ENCODE measurements at regions not wholly inside any gene's neighbourhood (a gene's known extent, or its start where the extent isn't known, plus 50 kb on each side); places are given as distances from the start of the nearest gene placed in this dataset.
"Not testable (repeated sequence)": the region's sequence is repeated elsewhere in the genome, so short reads cannot be mapped to it uniquely, and the experiment has no call there.

DNA sequence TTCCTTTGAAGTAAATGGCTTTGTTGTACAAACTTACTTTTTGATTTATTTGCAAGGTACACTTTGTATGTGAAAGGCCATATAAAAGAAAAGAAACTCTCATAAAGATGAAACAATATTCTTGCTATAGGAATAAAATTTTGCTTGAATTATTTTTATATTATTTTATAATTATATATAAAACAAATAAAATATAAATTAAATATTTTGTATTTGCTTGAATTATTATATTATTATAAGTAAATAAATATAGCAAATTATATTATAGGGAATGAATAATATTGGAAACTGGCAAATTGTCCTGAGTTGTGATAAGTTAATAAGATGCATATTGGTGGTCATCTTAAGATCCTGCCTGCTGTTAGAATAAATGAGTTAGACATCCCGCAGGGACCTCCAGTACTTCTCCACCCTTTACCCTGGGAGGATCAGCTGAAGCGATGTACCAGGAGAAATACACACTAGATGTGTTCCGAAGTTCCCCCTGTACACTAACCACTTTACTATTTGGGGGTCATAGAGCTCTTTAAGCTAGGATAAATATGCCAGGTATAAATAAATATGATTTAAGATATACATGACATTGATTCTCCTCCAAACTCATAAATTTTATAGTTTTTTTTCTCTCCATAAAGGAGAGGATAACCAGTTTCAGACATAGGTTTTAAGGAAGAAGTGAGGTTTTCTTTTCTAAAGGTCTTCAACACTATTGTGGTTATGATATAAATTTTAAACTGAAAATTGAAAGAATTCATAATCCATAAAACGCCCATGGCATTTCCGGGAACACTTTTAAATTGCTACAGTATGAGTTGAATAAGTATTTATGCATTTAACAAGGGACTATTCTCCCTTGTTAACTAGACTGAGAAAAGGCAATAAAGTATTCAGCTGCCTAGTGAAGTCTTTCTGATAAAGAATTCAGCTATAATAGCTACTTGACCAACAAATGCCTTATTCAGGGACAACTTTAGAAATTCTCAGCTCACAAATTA lies 486.3 kb upstream of the MARCKS start:
- TF ChIP-seq, protein P1, sequence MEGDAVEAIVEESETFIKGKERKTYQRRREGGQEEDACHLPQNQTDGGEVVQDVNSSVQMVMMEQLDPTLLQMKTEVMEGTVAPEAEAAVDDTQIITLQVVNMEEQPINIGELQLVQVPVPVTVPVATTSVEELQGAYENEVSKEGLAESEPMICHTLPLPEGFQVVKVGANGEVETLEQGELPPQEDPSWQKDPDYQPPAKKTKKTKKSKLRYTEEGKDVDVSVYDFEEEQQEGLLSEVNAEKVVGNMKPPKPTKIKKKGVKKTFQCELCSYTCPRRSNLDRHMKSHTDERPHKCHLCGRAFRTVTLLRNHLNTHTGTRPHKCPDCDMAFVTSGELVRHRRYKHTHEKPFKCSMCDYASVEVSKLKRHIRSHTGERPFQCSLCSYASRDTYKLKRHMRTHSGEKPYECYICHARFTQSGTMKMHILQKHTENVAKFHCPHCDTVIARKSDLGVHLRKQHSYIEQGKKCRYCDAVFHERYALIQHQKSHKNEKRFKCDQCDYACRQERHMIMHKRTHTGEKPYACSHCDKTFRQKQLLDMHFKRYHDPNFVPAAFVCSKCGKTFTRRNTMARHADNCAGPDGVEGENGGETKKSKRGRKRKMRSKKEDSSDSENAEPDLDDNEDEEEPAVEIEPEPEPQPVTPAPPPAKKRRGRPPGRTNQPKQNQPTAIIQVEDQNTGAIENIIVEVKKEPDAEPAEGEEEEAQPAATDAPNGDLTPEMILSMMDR (IDR thresholded peaks at IDR 0.05), result no peak
- intact Hi-C loops (cut with micrococcal nuclease), result no loop called here
- DNase-seq, result no peak
- ChIA-PET CTCF (interaction anchor here (0.7 to 1.6 kb wide), 2 partner anchors 64 to 484 kb away, joined by 3 to 4 read pairs; no protein-coding TSS in a partner anchor), POLR2A (no interaction called here)
- H3K4me3 Mint-ChIP-seq, result no peak overlapping the region
- H3K27ac Mint-ChIP-seq, result no peak overlapping the region
- H3K9me3 Mint-ChIP-seq, result no peaks in the 10 kb centered on the region
- no peaks in the 10 kb centered on the region for H3K36me3 Mint-ChIP-seq (ENCODE audit: low read depth)
- H3K27me3 Mint-ChIP-seq, result no peaks in the 10 kb centered on the region
- no peaks in the 10 kb centered on the region for H3K4me1 Mint-ChIP-seq
- no peak for ATAC-seq (ENCODE audit: low read depth)

DNA sequence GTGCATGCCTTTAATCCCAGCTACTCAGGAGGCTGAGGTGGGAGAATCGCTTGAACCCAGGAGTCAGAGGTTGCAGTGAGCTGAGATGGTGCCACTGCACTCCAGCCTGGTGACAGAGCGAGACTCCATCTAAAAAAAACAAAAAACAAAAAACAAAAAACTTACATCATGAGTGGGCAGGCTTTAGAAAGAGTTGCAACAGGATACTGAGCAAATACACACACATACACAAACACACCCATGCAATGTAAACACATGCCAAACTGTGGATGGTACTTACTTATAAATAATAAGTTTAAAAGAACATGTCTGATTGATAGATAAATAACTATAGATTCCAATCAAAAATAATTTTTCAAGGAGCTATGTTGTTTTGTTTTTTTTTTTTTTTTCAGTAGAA lies 481.7 kb upstream of the MARCKS start:
- H3K36me3 Mint-ChIP-seq (ENCODE audit: low read depth); H3K4me3 Mint-ChIP-seq; H3K4me1 Mint-ChIP-seq; CTCF ChIA-PET; H3K27ac Mint-ChIP-seq; DNase-seq; POLR2A ChIA-PET; ATAC-seq (ENCODE audit: low read depth); H3K9me3 Mint-ChIP-seq; H3K27me3 Mint-ChIP-seq; intact Hi-C loops (cut with micrococcal nuclease): not testable (repeated sequence)

DNA sequence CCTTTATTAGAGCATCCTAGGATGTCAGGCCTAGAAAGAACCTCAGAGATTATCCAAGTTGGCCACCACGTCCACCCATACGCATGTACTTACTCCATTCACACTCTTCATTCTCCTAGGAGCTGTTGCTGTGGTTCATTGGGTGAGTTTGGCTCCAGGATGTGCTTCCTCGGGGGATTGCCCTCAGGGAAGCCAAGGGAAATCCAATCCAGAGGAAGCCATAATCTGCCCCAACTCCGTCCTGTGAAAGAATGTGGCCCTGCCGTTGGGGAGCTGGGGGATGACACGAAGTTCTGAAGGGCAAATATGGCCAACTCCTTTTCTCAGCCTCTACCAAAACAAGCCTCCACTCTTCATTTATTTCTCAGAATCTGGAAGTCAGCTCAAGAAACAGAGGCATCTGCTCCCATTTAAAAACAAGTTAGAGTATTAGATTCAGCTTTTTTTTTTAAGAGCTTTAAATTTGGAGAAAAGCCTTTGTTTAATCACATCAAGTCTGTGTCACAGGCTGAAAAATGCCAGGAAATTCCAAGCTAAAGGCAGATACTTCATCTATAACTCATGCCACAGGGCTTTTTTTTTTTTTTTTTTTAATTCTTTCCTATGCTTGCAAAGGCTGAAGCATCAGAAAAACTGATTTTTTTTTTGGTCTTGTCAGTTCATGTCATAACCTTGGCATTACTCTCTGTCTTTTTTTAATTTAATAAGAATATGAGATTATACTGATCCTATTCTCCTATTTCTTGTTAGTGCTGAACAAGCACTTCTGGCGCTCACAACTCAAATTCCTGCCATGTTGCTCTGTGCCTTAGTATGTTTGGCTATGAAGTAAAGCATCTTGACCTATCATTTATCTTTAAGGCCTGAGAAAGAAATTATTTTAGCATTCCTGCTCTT lies 480.9 kb upstream of the MARCKS start:
- Mint-ChIP-seq H3K27me3 (peaks cover 4% of the 10 kb centered on the region), H3K36me3 (ENCODE audit: low read depth) (no peaks in the 10 kb centered on the region), H3K9me3 (no peaks in the 10 kb centered on the region), H3K27ac (no peak overlapping the region), H3K4me3 (no peak overlapping the region), H3K4me1 (no peaks in the 10 kb centered on the region)
- ChIA-PET CTCF (no interaction called here), POLR2A (interaction anchor here (0.6 kb wide), 1 partner anchor 310 kb away, joined by 4 read pairs; no protein-coding TSS in a partner anchor)
- DNase-seq (no peak), ATAC-seq (ENCODE audit: low read depth) (no peak)
- TF ChIP-seq, protein P1 (IDR thresholded peaks at IDR 0.05), result no peak
- intact Hi-C loops (cut with micrococcal nuclease), result no loop called here

DNA sequence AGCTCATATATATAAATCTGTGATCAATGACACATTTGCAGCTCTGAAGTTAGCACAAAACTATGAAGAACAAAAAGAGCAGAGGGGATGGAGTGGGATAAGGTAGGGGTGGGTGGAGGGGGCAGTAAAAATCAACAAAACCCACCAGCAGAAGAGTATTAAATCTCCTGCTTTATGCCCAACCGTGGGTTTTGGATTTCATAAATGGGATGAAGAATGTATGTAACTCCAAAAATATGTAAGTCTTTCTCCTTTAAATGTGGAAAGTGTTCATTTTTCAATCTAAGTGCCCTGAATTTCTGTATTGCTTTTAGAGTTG lies 480.3 kb upstream of the MARCKS start:
- Mint-ChIP-seq H3K4me3 (no peak overlapping the region), H3K9me3 (no peaks in the 10 kb centered on the region), H3K27me3 (peaks cover 4% of the 10 kb centered on the region), H3K27ac (no peak overlapping the region), H3K36me3 (ENCODE audit: low read depth) (no peaks in the 10 kb centered on the region), H3K4me1 (peaks cover 1% of the 10 kb centered on the region)
- DNase-seq (no peak), ATAC-seq (ENCODE audit: low read depth) (no peak)
- ChIA-PET CTCF (no interaction called here), POLR2A (interaction anchor here (0.6 kb wide), 1 partner anchor 310 kb away, joined by 4 read pairs; no protein-coding TSS in a partner anchor)
- intact Hi-C loops (cut with micrococcal nuclease), result no loop called here
- TF ChIP-seq, protein P1 (IDR thresholded peaks at IDR 0.05), result no peak

DNA sequence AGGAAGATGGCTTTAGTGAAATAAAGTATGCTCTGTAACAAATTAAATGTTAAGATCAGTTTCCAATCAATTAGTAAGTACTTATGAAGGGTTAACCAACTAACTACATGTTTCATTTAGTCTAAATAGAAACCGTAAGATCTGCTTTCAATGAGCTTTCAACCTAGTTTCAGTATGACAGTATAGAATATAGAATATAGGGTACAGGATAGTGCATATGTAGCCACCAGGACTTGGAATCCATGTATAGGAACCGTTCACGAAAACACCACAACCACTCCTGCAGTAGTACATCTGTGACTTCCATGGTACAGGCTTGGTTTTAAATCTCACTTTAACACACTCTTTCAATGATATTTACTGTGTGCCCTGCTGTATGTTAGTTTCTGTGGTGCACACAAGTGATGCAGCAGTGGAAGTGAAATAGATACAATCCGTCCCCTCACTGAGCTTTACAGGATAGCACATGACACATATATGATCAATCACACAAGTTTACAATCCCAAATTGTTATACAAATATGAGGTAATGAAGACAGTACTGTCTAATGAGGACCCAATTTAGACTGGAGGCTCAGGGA lies 479.7 kb upstream of the MARCKS start:
- no peaks in the 10 kb centered on the region for H3K36me3 Mint-ChIP-seq (ENCODE audit: low read depth)
- DNase-seq (no peak), ATAC-seq (ENCODE audit: low read depth) (no peak)
- TF ChIP-seq, protein P1 (IDR thresholded peaks at IDR 0.05), result no peak
- H3K27me3 Mint-ChIP-seq, result peaks cover 4% of the 10 kb centered on the region
- no peaks in the 10 kb centered on the region for H3K9me3 Mint-ChIP-seq
- H3K4me1 Mint-ChIP-seq, result peaks cover 7% of the 10 kb centered on the region
- H3K27ac Mint-ChIP-seq, result no peak overlapping the region
- intact Hi-C loops (cut with micrococcal nuclease), result no loop called here
- CTCF ChIA-PET, result no interaction called here
- H3K4me3 Mint-ChIP-seq, result no peak overlapping the region
- POLR2A ChIA-PET, result no interaction called here
